ENCODE measurements at regions not wholly inside any gene's neighbourhood (a gene's known extent, or its start where the extent isn't known, plus 50 kb on each side); places are given as distances from the start of the nearest gene placed in this dataset.

GRCh38 chr1:239819096-239819495 is 272.6 kb upstream of the FMN2 start:
- no peak for TF ChIP-seq EZH2 (IDR thresholded peaks at IDR 0.05; ENCODE audit: borderline replicate concordance)
- TF ChIP-seq, protein P1, sequence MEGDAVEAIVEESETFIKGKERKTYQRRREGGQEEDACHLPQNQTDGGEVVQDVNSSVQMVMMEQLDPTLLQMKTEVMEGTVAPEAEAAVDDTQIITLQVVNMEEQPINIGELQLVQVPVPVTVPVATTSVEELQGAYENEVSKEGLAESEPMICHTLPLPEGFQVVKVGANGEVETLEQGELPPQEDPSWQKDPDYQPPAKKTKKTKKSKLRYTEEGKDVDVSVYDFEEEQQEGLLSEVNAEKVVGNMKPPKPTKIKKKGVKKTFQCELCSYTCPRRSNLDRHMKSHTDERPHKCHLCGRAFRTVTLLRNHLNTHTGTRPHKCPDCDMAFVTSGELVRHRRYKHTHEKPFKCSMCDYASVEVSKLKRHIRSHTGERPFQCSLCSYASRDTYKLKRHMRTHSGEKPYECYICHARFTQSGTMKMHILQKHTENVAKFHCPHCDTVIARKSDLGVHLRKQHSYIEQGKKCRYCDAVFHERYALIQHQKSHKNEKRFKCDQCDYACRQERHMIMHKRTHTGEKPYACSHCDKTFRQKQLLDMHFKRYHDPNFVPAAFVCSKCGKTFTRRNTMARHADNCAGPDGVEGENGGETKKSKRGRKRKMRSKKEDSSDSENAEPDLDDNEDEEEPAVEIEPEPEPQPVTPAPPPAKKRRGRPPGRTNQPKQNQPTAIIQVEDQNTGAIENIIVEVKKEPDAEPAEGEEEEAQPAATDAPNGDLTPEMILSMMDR (IDR thresholded peaks at IDR 0.05; ENCODE audit: poor library complexity): no peak

Data from hepatocyte (in vitro differentiated cells).